Tibial nerve (tissue), 4 donors: ENCODE measurements at regions not wholly inside any gene's neighbourhood (a gene's known extent, or its start where the extent isn't known, plus 50 kb on each side); places are given as distances from the start of the nearest gene placed in this dataset.

Source experiments
- DNase-seq, 2 donors: peaks; one replicate each; pipeline ENCODE4 v3.0.0-alpha.2; 2019; ENCODE audit warnings: low spot score in 2 of 2
- H3K27ac ChIP-seq, 4 donors: fragments of 200-600 bp; sonication (generic) in 3 of 4; one replicate each; pipeline ENCODE4 v1.5.1; 2017 to 2019; ENCODE audit warnings: mild to moderate bottlenecking in 1 of 4
- H3K27me3 ChIP-seq, 2 donors: fragments of 200-600 bp; sonication (generic) in 1 of 2; one replicate each; pipeline versions ENCODE4 v1.5.1 to v1.6.0; 2017 to 2019
- H3K36me3 ChIP-seq, 3 donors: fragments of 200-600 bp; sonication (generic); one replicate each; pipeline ENCODE4 v1.5.1; 2018 to 2019
- H3K4me1 ChIP-seq, 4 donors: fragments of 200-600 bp; sonication (generic) in 3 of 4; one replicate each; pipeline ENCODE4 v1.5.1; 2017 to 2019
- H3K4me3 ChIP-seq, 4 donors: fragments of 200-600 bp; sonication (generic) in 3 of 4; one replicate each; pipeline ENCODE4 v1.5.1; 2017 to 2019; ENCODE audit warnings: mild to moderate bottlenecking in 1 of 4, moderate library complexity in 1 of 4
- H3K9me3 ChIP-seq, 4 donors: fragments of 200-600 bp; sonication (generic) in 3 of 4; one replicate each; pipeline ENCODE4 v1.5.1; 2017 to 2019
- CTCF ChIP-seq, 5 experiments: fragments of 200-600 bp in 3 of 5; fragments of 450-650 bp in 2 of 5; sonication (generic) in 3 of 5; IDR thresholded peaks; one replicate each; pipeline ENCODE4 v1.5.1; 2016 to 2019; ENCODE audit warnings: antibody characterized with exemption in 5 of 5, mild to moderate bottlenecking in 3 of 5, moderate library complexity in 2 of 5
- EP300 ChIP-seq, 2 donors: sonication (generic); formaldehyde crosslinking; IDR thresholded peaks; one replicate each; pipeline ENCODE4 v1.6.1; 2017; ENCODE audit warnings: antibody characterized with exemption in 2 of 2, mild to moderate bottlenecking in 1 of 2
- POLR2A ChIP-seq, 2 donors: fragments of 450-650 bp; IDR thresholded peaks; one replicate each; pipeline ENCODE4 v1.6.1; 2017; ENCODE audit warnings: antibody characterized with exemption in 2 of 2, mild to moderate bottlenecking in 2 of 2, moderate library complexity in 2 of 2
- WGBS, 2 donors: methylation state at CpG; one replicate each; pipeline ENCODE4 v1.1.5; 2018; 5-methylcytosine and 5-hydroxymethylcytosine counted together

DNA sequence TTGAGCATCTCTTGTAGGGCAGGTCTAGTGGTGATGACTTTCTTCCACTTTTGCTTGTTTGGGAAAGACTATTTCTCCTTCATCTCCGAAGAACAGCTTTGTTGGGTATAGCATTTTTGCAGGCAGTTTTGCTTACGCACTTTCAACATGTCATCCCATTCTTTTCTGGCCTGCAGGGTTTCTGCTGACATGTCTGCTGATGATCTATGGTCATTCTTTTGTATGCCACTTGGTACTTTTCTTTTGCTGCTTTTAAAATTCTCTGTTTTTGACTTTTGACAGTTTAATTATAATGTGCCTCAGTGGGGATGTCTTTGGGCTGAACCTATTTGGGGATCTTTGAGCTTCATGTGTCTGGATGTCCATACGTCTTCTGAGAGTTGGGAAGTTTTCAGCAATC lies 78.2 kb downstream of the PTHLH start:
- Histone ChIP-seq H3K27ac (no peak overlapping the region), H3K4me3 (no peak overlapping the region), H3K4me1 (no peaks in the 10 kb centered on the region), H3K27me3 (no peaks in the 10 kb centered on the region), H3K9me3 (no peaks in the 10 kb centered on the region), H3K36me3 (no peaks in the 10 kb centered on the region)
- DNase-seq = no peak
- WGBS, 2 donors = 79 to 91% methylated on average over 3 of the region's 3 CpGs
- TF ChIP-seq EP300 (IDR thresholded peaks at IDR 0.05) = no peak
- no peak for TF ChIP-seq POLR2A (IDR thresholded peaks at IDR 0.05)
- TF ChIP-seq CTCF (IDR thresholded peaks at IDR 0.05) = no peak

DNA sequence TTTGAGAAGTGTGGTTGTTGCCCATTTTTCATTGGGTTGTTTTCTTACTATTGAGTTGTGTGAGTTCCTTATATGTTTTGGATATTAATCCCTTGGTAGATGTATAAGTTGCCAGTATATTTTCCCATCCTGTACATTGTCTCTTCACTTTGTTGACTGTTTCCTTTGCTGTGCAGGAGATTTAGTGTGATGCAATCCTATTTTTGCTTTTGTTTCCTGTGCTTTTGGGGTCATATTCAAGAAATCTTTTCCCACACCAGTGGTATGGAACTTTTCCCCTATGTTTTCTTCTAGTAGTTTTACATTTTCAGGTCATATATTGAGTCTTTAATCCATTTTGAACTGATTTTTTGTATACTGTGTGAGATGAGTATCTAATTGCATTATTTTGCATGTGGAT lies 92.8 kb downstream of the PTHLH start:
- Histone ChIP-seq H3K27me3 (no peaks in the 10 kb centered on the region), H3K9me3 (peaks cover 0 to 12% (median 0%) of the 10 kb centered on the region in 4 donors), H3K4me3 (no peak overlapping the region), H3K27ac (no peak overlapping the region), H3K36me3 (no peaks in the 10 kb centered on the region), H3K4me1 (no peaks in the 10 kb centered on the region)
- DNase-seq = no peak
- no peak for TF ChIP-seq POLR2A (IDR thresholded peaks at IDR 0.05)
- TF ChIP-seq EP300 (IDR thresholded peaks at IDR 0.05) = no peak
- no peak for TF ChIP-seq CTCF (IDR thresholded peaks at IDR 0.05)

DNA sequence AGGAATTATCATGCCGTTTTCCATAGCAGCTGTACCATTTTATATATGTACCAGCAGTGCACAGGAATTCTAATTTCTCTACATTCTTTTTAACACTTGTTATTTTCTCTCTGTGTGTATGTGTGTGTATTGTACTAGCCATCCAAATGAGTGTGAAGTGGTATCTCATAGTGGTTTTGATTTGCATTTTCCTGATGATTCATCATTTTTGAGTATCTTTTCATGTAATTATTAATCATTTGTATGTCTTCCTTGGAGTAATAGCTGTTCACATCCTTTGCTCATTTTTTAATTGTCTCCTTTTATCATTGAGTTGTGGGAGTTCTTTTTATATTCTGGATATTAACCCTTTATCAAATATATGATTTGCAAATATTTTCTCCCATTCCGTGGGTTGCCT lies 95.6 kb upstream of the MANSC4 start:
- Histone ChIP-seq H3K9me3 (no peaks in the 10 kb centered on the region), H3K27me3 (no peaks in the 10 kb centered on the region), H3K4me1 (no peaks in the 10 kb centered on the region), H3K27ac (no peak overlapping the region), H3K4me3 (no peak overlapping the region), H3K36me3 (no peaks in the 10 kb centered on the region)
- TF ChIP-seq EP300 (IDR thresholded peaks at IDR 0.05) (no peak), POLR2A (IDR thresholded peaks at IDR 0.05) (no peak), CTCF (IDR thresholded peaks at IDR 0.05) (no peak)
- DNase-seq = no peak
- WGBS, 2 donors = 0 to 35% methylated on average over 2 of the region's 2 CpGs

DNA sequence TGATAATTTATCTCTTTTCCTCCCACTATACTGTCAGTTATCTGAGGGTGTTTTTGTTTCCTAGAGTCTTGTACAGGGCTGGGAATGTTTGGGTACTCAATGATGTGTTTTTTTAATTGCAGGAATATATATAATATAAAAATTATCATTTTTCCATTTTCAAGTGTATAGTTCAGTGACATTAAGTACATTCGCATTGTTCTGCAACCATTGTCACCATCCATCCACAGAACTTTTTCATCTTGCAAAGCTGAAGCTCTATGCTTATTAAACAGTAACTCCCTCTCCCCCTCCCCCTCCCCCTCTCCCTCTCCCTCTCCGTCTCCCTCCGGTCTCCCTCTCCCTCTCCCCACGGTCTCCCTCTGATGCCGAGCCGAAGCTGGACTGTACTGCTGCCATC lies 93.0 kb upstream of the MANSC4 start:
- 92 to 93% methylated on average over 6 of the region's 6 CpGs for WGBS, 2 donors
- TF ChIP-seq POLR2A (IDR thresholded peaks at IDR 0.05) = no peak
- no peak for TF ChIP-seq EP300 (IDR thresholded peaks at IDR 0.05)
- no peak for TF ChIP-seq CTCF (IDR thresholded peaks at IDR 0.05)
- no peaks in the 10 kb centered on the region for H3K36me3 ChIP-seq
- no peak overlapping the region for H3K27ac ChIP-seq
- H3K9me3 ChIP-seq = no peaks in the 10 kb centered on the region
- no peaks in the 10 kb centered on the region for H3K27me3 ChIP-seq
- no peaks in the 10 kb centered on the region for H3K4me1 ChIP-seq
- no peak overlapping the region for H3K4me3 ChIP-seq
- no peak for DNase-seq

DNA sequence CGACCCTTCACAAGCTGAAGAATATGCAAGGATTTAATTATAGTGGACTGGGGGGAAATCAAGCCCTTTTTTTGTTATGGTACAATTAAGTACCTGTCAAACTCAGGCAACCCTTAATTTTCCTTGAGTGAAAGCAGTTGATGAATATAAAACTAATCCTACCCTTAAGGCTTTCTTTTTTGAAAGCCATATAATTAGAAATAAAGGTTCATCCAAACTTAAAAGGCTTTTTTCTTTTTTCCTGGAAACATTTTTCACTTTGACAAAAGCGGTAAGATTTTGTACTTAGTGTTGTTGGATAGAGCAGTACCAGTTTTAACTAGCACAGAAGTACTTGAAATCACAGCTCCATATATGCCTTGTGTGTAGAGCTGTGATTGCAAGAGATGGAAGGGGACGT lies 91.9 kb upstream of the MANSC4 start:
- no peak for TF ChIP-seq EP300 (IDR thresholded peaks at IDR 0.05)
- no peak for TF ChIP-seq CTCF (IDR thresholded peaks at IDR 0.05)
- TF ChIP-seq POLR2A (IDR thresholded peaks at IDR 0.05) = no peak
- H3K27me3 ChIP-seq = no peaks in the 10 kb centered on the region
- 72 to 81% methylated on average over 3 of the region's 3 CpGs for WGBS, 2 donors
- H3K36me3 ChIP-seq = no peaks in the 10 kb centered on the region
- no peaks in the 10 kb centered on the region for H3K9me3 ChIP-seq
- H3K4me3 ChIP-seq = no peak overlapping the region
- no peak for DNase-seq
- H3K27ac ChIP-seq = no peak overlapping the region
- H3K4me1 ChIP-seq = no peaks in the 10 kb centered on the region
